GM21825 (cell line): ENCODE measurements at regions not wholly inside any gene's neighbourhood (a gene's known extent, or its start where the extent isn't known, plus 50 kb on each side); places are given as distances from the start of the nearest gene placed in this dataset.

ENCODE experiments used
- ATAC-seq: cut with Tn5 transposase; IDR thresholded peaks from one replicate; pipeline ENCODE4 v1.9.1; 2021; ENCODE audit warnings: mild to moderate bottlenecking, moderate library complexity; ENCODE audit not compliant: unreplicated experiment

DNA sequence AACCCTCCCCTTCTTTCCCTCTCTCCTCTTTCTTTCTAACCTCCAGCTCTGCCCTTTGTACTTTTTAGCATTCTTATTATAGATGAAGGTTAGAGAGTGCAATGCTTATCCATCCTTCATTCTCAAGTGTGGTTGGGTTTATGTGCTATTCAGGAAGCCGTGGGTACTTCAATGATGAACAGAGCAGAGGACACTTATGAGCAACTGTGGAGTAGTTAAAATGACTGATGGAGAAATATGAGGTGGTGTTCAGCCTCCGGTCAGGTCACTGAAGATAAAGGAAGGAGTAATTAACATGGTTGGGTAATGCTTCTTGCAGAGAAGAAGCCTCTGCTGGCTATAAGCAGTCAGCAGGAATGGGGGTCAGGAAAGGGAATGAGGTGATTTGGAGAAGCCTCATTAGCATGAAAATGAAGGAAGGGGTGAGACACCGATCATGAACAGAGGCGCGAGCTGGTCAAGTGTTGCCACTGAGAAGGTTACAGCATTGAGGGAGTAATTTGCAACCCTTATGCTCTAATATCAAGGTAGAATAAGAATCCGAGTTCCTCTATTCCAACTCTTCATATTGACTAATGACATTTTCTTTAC lies 174.7 kb downstream of the LPIN1 start:
- no peak for ATAC-seq

DNA sequence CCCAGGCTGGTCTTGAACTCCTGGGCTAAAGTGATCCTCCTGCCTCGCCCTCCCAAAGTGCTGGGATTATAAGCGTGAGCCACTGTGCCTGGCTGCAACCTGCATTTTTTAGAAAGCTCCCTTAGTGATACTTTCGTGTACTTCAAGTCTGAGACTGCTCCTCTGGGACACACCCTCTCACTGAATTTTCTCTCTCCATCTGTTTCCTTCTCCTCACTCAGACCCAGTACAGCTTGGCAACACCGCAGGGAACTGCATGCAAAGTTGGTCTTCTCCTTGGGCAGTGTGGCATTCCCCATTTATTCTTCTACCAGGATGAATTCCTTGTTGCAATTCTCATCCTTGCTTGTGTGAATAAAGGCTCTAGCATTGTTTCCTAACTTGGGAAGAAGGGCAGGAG lies 175.9 kb downstream of the LPIN1 start:
- ATAC-seq = no peak

DNA sequence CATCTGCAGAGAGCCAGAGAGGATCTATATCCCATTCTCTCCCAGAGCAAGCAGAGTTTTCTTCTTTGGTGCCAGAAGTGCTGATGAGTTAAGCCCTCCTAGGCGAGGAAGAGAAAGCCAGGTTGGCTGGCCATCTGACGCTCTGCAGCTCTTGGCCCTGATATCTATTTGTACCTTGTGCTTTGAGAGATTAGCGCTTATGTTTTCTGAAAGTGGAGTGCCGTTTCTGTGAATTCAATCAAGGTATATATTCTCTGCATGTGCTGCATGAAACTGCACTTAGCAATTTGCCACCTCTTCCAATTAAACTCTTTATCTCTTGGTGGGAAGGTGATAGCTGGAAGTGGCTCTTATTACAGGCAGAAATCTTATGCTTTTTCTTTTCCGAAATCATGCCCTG lies 177.5 kb downstream of the LPIN1 start:
- no peak for ATAC-seq

DNA sequence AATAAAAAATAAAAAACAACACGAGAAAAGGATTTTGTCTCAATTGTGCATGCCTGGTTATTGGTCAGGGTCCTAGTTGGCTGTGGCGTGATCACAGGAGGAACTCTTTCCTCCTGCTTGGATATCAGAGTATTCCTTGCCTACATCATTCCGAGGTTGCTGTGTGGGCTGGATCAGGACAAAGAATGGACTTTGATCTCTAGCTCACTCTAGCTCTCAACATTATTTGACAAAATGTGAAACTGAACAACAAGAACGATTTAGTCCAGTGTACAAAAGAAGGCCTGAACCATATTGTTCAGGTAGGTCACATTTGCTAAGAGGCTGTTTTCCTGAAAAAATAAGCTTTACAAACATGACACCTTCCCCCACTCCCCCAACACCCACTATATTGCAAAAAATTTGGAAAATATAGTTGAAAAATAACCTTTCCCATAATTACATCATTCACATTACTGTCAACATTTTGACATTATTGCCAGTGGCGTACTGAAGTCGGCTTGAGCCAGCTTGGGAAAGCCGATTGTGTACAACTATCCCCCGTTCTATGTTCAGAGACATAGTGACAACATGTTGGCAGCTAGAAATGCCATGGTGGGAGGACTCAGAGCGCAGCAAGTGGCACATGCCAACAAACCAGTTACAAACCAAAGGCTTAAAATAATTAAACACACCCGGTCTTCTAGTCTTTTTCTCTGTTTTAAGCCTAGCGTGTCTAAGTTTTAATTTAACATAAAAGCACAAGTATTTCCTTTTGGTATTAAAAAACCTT lies 179.0 kb downstream of the LPIN1 start:
- no peak for ATAC-seq

DNA sequence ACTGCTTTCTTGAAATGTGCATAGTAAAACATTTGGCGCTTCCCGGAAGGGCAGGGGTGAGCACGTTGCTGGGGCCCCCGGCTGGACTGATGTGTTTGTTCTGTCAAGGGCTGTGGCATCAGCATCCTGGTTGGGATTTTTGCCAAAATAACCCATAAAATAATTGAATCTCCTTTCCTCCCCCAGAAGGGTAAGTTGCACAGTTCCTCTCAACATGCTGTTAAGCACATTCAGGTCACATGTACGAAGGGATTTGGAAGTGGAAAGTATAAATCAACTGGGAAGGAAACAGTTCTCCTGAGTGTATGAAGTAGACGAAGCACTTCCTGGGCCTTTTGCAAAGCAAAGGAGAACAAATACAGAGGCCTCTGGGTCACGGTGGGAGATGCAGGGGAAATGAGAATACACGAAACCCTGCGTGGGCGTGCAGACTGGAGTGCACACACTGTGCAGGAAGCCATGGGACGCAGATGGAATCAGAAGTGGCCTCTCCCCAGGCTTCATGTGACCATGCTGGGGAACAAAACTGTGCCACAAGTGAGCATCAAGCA lies 183.9 kb downstream of the LPIN1 start:
- ATAC-seq = no peak

DNA sequence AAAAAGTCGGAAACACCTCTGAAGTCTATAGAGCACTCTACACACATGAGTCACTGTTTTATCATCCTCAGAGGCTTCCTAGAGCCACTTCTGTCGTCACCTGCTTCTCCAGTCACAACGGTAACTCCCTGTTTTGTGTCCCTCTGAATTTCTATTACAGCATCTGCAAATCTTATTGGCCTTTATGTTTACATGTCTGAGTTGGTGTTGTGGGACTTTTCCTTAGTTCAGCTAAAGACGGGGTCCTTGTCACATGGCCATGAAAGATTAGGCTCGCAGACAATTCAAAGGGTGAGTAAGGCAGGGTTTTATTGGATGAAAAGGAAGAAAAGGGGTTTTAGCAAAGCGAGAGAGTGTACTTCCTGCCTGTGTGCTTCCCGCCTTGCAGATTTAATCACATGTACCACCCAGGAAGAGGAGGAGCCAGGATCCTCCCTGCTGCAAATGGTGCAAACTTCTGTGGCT lies 185.6 kb downstream of the LPIN1 start:
- no peak for ATAC-seq

DNA sequence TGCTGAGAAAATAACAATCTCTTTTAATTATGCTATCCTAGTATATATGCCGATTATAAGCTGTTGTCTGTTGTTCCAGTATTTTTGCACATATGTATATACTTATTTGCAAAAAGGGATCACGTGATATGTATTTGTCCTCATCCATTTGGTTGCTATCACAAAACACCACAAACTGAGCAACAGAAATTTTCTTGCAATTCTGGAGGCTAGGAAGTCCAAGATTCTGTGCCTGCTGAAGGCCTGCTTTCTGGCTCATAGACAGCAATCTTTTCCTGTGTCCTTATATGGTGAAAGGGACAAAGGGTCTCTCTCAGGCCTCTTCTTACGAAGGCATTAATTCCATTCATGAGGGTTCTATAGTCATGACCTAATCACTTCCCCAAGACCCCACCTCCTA lies 186.5 kb downstream of the LPIN1 start:
- no peak for ATAC-seq

DNA sequence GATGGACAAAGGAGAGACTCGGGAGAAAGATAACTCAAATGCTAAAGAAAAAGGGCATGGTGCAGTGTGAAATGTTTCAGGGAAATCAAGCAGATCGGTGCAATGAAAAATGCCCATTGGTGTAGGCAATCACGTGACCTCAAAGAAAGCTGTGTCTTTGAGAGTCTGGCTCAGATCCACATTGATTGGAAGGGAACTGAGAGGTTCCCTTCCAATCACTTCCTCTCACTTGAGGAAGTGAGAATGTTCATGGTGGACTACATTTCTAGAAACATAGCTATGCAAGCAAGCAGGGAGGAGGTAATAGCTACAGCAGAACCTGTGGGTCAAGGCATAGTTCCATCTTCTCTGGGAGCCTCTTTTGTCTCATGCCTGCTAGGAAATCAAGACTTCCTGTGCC lies 187.4 kb downstream of the LPIN1 start:
- ATAC-seq = peak; percentile 62

DNA sequence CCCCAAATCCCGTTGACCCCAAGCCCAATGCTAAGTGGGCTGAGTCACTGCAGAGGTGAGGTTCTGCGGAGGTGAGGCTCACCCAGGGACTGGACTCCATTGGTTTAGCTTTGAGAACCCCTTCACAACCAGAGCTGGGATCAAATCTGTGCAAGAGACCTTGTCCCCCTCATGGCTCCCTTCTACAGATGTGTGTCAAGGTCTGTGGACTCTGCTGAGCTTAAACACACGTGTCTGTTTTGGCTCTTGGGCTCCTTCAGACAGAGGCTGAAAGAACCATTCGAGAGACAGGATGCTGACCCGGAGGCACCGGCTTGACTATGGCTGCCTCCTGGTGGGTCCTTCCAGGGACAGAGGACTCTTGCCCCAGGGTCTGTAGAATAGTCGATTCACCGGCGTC lies 190.3 kb downstream of the LPIN1 start:
- ATAC-seq = no peak

DNA sequence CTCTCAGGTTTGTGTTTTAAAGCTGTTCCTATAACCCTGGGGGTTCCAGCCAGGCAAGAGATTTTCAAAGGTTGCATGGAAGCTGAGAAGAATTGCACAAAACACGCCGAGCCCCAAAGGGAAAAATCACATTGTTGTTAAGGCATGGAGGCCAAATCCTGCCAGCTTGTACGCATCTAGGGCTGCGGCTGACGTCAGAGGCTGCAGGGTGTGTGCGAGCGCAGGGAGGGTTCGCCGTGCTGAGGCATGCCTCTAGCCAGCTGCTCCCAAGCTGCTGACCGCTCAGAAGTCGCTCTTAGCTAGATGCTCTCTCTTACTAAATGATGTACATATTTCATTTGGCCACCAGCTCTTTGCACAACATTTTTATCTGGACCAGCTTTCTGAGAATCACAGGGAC lies 191.8 kb downstream of the LPIN1 start:
- ATAC-seq = no peak

DNA sequence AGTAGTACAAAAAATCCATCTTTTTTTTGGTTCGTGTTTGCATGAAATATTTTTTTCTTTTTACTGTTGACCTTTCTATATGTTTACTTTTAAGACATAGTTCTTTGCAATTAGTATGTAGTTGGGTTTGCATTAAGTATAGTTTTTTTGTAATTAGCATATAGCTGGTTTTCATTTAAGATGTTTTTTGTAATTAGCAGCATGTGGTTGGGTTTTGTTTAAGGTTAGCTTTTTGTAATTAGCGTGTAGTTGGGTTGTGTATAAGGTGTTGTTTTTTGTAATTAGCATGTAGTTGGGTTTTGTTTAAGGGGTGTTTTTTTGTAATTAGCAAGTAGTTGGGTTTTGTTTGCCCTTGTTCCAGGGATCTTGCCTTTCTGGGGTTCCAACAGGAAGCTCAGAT lies 193.1 kb downstream of the LPIN1 start:
- no peak for ATAC-seq

DNA sequence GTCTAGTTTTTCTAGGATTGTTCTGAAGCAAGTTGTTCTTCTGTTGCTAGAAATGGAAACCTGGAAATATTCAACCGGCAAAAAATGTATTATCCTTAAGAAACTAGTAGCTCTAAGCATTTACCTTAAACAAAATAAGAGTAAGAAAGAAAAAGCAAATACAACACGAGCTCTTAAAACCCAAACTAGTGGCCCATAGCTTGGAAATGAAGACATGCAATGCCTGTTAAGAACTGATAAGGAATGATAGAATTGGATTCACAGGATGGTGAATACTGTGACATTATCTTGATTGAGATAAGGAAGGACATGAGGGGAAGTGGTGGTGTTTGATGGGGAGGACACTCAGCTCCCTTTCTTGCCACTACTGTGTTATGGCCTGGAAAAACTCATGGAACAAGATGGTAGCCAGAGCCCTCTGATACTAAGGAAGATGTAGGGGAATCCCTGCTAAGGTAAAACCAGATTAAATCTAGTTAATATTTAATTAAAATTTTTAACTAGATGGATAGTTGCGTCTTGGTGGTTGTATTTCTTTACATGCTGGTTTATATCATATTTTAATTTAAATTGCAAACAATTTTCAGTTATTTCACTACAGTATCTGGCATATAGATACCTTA lies 193.8 kb downstream of the LPIN1 start:
- no peak for ATAC-seq

DNA sequence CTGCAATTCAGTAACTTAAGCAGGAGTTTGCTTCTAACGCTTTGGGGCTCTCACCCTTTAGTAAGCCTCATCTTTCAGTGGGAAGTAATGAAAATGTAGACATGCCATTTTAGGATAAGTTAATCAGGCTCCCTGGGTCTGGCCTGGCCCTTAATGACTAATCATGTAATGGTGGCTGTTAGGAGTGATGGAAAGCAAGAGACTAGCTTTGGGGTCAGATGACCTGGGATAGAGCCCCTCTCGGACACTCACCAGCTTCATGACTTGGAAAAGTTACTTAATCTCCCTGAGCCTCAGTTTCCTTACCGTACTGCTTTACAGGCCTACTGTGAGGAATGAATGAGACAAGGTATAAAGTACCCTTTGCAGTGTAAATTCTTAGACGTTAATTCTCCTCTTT lies 194.4 kb downstream of the LPIN1 start:
- ATAC-seq = no peak

DNA sequence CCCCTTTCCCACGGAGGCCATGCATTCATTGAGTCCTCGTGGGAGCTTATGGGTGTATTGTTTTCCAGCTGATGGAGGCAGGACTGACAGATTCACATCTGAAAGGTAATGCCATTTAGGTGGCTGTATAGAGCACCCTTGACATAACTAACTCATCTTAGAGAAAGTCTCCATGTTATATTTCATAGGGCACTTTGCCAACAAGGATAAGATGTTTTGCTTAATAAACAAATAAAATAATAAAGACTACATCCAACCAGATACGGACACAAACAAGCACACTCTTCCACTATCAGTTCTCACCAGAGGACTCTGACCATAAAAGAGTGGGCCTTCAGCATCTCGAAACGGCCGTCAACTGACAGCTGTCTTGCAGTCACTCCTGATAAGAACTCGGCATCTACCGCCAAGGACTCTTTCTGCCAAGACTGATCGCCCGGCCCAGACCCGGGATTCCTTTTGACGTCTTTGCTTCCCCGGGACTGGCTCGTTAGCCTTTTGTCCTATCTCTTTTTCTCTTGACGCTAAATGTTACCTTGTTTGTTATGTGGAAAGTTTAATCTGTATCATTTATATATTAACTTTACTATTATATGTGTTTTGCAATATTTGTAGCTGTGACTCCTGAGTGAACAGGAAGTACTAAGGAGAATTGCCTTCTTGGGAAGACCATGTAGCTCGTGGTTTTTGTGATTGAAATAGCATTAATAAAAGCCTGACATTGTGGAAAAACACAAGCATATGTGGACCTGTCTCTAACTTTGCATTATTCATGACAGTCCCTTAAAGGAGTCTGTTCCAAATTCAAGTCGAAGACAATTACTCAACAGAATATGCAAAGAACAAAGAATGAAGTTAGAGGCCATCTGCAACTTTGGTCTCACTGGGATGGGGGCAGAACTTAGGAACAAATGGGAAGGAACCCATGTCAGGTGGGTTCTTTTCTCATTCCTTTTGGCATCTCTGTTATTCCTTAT lies 195.1 kb downstream of the LPIN1 start:
- no peak for ATAC-seq

DNA sequence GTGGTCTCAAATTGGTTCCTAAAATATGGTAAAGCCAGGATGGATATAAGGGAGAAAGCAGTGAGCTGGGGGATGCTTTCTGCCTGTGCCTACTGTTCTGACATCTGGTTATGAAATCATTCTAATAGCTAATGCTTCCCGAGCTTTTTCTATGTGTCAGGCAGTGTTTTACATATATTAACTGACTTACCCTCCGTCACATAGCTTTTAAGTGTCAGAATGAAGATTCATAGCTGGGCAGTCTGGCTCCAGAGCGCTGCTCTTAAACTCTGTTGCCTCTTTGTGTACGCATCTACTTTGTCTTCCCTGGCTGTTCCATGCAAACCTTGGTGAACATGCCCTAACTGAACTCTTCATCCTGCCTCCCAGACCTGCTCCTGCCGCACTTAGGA lies 195.7 kb downstream of the LPIN1 start:
- no peak for ATAC-seq

DNA sequence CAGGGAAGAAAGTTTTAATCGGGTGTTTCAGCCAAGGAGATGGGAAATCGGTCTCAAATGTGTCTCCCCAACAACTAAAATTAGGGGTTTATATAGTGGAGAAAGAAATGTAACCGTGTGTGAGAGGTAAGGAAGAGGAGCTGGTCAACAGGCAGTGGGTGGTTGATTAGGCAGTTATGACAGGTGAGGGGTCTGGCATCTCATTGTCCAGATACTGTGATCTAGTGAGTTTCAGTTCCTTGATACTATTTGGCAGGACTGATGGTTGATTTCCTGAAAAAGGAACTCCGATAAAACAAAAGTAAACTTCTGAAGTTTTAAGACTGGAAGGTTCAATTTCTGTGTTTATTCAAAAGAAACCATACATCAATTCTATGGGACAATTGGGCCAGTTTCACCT lies 197.9 kb downstream of the LPIN1 start:
- ATAC-seq = no peak

DNA sequence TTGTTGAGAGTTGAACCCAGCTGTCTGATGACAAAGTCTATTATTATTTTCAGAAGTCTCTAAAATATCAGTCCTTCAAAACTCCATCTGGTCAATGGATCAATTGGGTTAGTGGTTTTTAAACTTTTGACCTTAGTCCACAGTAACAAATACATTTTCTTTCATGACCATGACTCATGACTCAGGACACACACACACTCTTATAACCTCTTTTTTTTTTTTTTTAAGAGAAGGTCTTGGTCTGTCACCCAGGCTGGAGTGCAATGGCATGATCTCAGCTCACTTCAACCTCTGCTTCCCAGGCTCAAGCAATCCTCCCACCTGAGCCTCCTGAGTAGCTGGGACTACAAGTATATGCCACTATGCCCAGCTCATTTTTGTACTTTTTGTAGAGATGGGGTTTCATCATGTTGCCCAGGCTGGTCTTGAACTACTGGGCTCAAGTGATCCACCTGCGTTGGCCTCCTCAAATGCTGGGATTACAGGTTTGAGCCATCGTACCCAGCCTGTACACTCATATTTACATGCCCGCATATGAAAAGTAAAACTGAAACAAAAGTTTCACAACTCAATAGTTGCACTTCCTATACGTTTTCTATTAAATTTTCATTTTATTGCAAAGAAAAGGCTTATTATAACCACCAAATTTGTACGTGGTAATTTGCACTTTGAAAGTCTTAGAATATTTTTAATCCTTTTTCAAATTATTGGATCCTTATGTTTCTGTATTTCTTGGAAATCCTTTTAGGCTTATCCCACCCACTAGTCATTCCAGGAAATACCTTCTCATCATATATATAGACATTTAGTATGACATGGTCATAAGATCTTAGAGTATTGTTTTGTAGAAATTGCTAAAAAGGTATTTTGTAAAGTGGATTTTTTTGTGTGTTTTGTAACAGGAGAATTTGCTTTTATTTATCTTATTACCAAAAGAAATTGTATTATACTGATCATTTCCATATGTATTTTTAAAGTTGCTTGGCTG lies 199.0 kb downstream of the LPIN1 start:
- ATAC-seq = peak; percentile 91

DNA sequence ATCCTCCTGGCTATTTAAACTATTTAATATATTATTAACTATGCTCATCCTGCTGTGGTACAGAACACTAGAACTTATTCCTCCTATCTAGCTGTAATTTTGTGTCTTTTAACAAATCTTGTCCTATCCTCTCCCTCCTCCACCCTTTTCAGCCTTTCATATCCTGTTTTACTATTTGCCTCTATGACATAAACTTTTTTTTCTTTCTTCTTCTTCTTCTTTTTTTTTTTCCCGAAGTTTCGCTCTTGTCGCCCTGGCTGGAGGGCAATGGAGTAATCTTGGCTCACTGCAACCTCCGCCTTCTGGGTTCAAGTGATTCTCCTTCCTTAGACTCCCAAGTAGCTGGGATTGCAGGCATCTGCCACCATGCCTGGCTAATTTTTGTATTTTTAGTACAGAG lies 201.5 kb downstream of the LPIN1 start:
- ATAC-seq = no peak

DNA sequence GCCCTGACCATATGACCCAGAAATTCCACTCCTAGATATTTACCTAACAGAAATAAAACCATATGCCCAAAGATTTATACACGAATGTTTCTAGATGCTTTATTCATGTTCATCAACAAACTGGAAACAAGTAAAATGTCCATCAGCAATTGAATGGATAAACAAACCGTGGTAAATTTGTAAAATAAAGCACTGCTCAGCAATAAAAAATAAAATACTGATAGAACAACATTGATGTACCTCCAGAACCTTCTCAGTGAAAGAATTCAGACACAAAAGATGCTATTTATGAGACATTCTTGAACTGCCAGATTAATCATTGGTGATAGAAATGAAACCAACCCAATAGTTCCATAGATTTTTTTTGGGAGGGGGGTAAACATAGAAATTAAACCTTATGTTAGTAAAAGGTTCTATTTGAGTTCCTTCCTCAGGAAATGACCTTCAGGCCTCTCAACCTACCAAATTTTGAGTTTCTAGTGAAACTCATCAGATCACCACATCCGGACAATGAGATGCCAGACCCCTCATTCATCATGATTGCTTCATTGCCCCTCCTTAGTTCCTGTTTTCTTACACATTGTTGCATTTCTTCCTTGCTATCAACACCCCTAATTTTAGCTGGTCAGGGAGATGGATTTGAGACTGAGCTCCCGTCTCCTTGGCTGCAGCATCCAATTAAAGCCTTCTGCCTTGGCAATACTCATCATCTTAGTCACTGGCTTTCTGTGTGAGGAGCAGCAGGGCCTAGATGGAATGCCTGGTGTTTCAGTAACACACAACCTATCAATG lies 203.5 kb downstream of the LPIN1 start:
- no peak for ATAC-seq
